Endothelial cell (in vitro differentiated cells): ENCODE measurements at regions not wholly inside any gene's neighbourhood (a gene's known extent, or its start where the extent isn't known, plus 50 kb on each side); places are given as distances from the start of the nearest gene placed in this dataset.

ENCODE experiments used
- DNase-seq: peaks from one replicate; pipeline ENCODE4 v3.0.0; 2021; ENCODE audit warnings: low spot score
- H3K27ac Mint-ChIP-seq: one replicate; pipeline ENCODE4 v1.8.0; 2021; ENCODE audit warnings: mixed read lengths, inconsistent platforms; ENCODE audit not compliant: unreplicated experiment
- H3K27me3 Mint-ChIP-seq: one replicate; pipeline ENCODE4 v1.8.0; 2021; ENCODE audit warnings: mild to moderate bottlenecking, moderate library complexity, mixed read lengths, inconsistent platforms; ENCODE audit not compliant: unreplicated experiment
- H3K36me3 Mint-ChIP-seq: one replicate; pipeline ENCODE4 v1.8.0; 2021; ENCODE audit warnings: mild to moderate bottlenecking, low read depth, mixed read lengths, inconsistent platforms; ENCODE audit not compliant: unreplicated experiment
- H3K4me1 Mint-ChIP-seq: one replicate; pipeline ENCODE4 v1.8.0; 2021; ENCODE audit warnings: mild to moderate bottlenecking, mixed read lengths, inconsistent platforms; ENCODE audit not compliant: unreplicated experiment
- H3K4me3 Mint-ChIP-seq: one replicate; pipeline ENCODE4 v1.8.0; 2021; ENCODE audit warnings: mild to moderate bottlenecking, mixed read lengths, inconsistent platforms; ENCODE audit not compliant: unreplicated experiment
- H3K9me3 Mint-ChIP-seq: one replicate; pipeline ENCODE4 v1.8.0; 2021; ENCODE audit warnings: mixed read lengths, inconsistent platforms; ENCODE audit not compliant: unreplicated experiment
- CTCF ChIP-seq: fragments of 200-600 bp; sonication (generic); IDR thresholded peaks from one replicate; pipeline ENCODE4 v1.5.0; 2021; ENCODE audit warnings: antibody characterized with exemption; ENCODE audit not compliant: unreplicated experiment

GRCh38 chr2:147763861-147764260 lies 81.0 kb upstream of the ACVR2A start:
- no peak for TF ChIP-seq CTCF
- Mint-ChIP-seq H3K36me3 (no peaks in the 10 kb centered on the region), H3K9me3 (no peaks in the 10 kb centered on the region), H3K27ac (no peak overlapping the region), H3K4me3 (no peak overlapping the region), H3K4me1 (no peaks in the 10 kb centered on the region), H3K27me3 (no peaks in the 10 kb centered on the region)
- no peak for DNase-seq

- TF ChIP-seq CTCF, result no peak
- Mint-ChIP-seq H3K36me3 (no peaks in the 10 kb centered on the region), H3K4me1 (no peaks in the 10 kb centered on the region), H3K9me3 (no peaks in the 10 kb centered on the region), H3K27me3 (no peaks in the 10 kb centered on the region), H3K4me3 (no peak overlapping the region), H3K27ac (no peak overlapping the region)
- DNase-seq, result no peak
These were observed 83.8 kb upstream of the ACVR2A start for GRCh38 chr2:147760984-147761383.

GRCh38 chr2:147759536-147759935 lies 85.3 kb upstream of the ACVR2A start:
- Mint-ChIP-seq H3K9me3 (no peaks in the 10 kb centered on the region), H3K4me3 (no peak overlapping the region), H3K27me3 (no peaks in the 10 kb centered on the region), H3K36me3 (no peaks in the 10 kb centered on the region), H3K27ac (no peak overlapping the region), H3K4me1 (no peaks in the 10 kb centered on the region)
- no peak for TF ChIP-seq CTCF
- no peak for DNase-seq

GRCh38 chr2:147758821-147759220 lies 86.0 kb upstream of the ACVR2A start:
- Mint-ChIP-seq H3K36me3 (no peaks in the 10 kb centered on the region), H3K4me3 (no peak overlapping the region), H3K27me3 (no peaks in the 10 kb centered on the region), H3K9me3 (no peaks in the 10 kb centered on the region), H3K27ac (no peak overlapping the region), H3K4me1 (no peaks in the 10 kb centered on the region)
- TF ChIP-seq CTCF, result no peak
- no peak for DNase-seq

GRCh38 chr2:147756069-147756468 lies 88.8 kb upstream of the ACVR2A start:
- no peaks in the 10 kb centered on the region for H3K27me3 Mint-ChIP-seq
- no peak for TF ChIP-seq CTCF
- H3K36me3 Mint-ChIP-seq, result no peaks in the 10 kb centered on the region
- H3K4me1 Mint-ChIP-seq, result no peaks in the 10 kb centered on the region
- H3K27ac Mint-ChIP-seq, result no peak overlapping the region
- H3K9me3 Mint-ChIP-seq, result no peaks in the 10 kb centered on the region
- no peak overlapping the region for H3K4me3 Mint-ChIP-seq
- DNase-seq, result no peak
